ENCODE measurements at regions not wholly inside any gene's neighbourhood (a gene's known extent, or its start where the extent isn't known, plus 50 kb on each side); places are given as distances from the start of the nearest gene placed in this dataset.
A peak's percentile ranks its signal among the peaks of the same experiment; 100 is the strongest.

GRCh38 chr1:198472997-198473396 is 67.5 kb downstream of the ATP6V1G3 start:
- no peak for DNase-seq (ENCODE audit: low read depth)

GRCh38 chr1:198472119-198472518 is 68.4 kb downstream of the ATP6V1G3 start:
- peak; percentile 74 for DNase-seq (ENCODE audit: low read depth)

GRCh38 chr1:198467907-198468306 is 72.6 kb downstream of the ATP6V1G3 start:
- no peak for DNase-seq (ENCODE audit: low read depth)

- DNase-seq (ENCODE audit: low read depth), result peak; percentile 6
Observed at GRCh38 chr1:198467342-198467741, 73.1 kb downstream of the ATP6V1G3 start.

GRCh38 chr1:198465201-198466144 is 75.0 kb downstream of the ATP6V1G3 start:
- DNase-seq (ENCODE audit: low read depth), result peak; percentile 59

GRCh38 chr1:198463709-198464108 is 76.8 kb downstream of the ATP6V1G3 start:
- DNase-seq (ENCODE audit: low read depth), result no peak

- peak; percentile 67 for DNase-seq (ENCODE audit: low read depth)
Observed at GRCh38 chr1:198462365-198463019, 78.0 kb downstream of the ATP6V1G3 start.

GRCh38 chr1:198455966-198456365 is 84.5 kb downstream of the ATP6V1G3 start:
- DNase-seq (ENCODE audit: low read depth), result no peak

- peak; percentile 38 for DNase-seq (ENCODE audit: low read depth)
Observed at GRCh38 chr1:198449727-198450433, 90.6 kb downstream of the ATP6V1G3 start.

GRCh38 chr1:198449261-198449660 is 91.2 kb downstream of the ATP6V1G3 start:
- DNase-seq (ENCODE audit: low read depth), result no peak

GRCh38 chr1:198447468-198447867 is 93.0 kb downstream of the ATP6V1G3 start:
- DNase-seq (ENCODE audit: low read depth), result no peak

- DNase-seq (ENCODE audit: low read depth), result no peak
Observed at GRCh38 chr1:198445872-198446271, 94.6 kb downstream of the ATP6V1G3 start.

- no peak for DNase-seq (ENCODE audit: low read depth)
Observed at GRCh38 chr1:198444792-198445191, 95.7 kb downstream of the ATP6V1G3 start.

- peak; percentile 87 for DNase-seq (ENCODE audit: low read depth)
Observed at GRCh38 chr1:198443365-198444233, 96.9 kb downstream of the ATP6V1G3 start.

GRCh38 chr1:198440842-198441241 is 99.6 kb downstream of the ATP6V1G3 start:
- no peak for DNase-seq (ENCODE audit: low read depth)

- peak; percentile 13 for DNase-seq (ENCODE audit: low read depth)
Observed at GRCh38 chr1:198437332-198437731, 103.1 kb downstream of the ATP6V1G3 start.

GRCh38 chr1:198436276-198436675 is 104.2 kb downstream of the ATP6V1G3 start:
- DNase-seq (ENCODE audit: low read depth), result no peak

- DNase-seq (ENCODE audit: low read depth), result no peak
Observed at GRCh38 chr1:198435056-198435455, 105.4 kb downstream of the ATP6V1G3 start.

GRCh38 chr1:198424441-198424840 is 116.0 kb downstream of the ATP6V1G3 start:
- no peak for DNase-seq (ENCODE audit: low read depth)

GRCh38 chr1:198423673-198424072 is 116.8 kb downstream of the ATP6V1G3 start:
- no peak for DNase-seq (ENCODE audit: low read depth)

- DNase-seq (ENCODE audit: low read depth), result no peak
Observed at GRCh38 chr1:198417039-198417438, 123.4 kb downstream of the ATP6V1G3 start.
